ENCODE measurements at regions not wholly inside any gene's neighbourhood (a gene's known extent, or its start where the extent isn't known, plus 50 kb on each side); places are given as distances from the start of the nearest gene placed in this dataset.

- TF ChIP-seq ZNF529 (tag by site-specific recombination; IDR thresholded peaks at IDR 0.05; ENCODE audit: insufficient replicate concordance), result no peak
- no peak for TF ChIP-seq ZNF157 (tag by site-specific recombination; IDR thresholded peaks at IDR 0.05)
- TF ChIP-seq ZNF138 (tag by site-specific recombination; IDR thresholded peaks at IDR 0.05; ENCODE audit: borderline replicate concordance), result no peak
- TF ChIP-seq ZNF664 (tag by site-specific recombination; IDR thresholded peaks at IDR 0.05), result peak; percentile 93
- no peak for TF ChIP-seq ZNF518A (tag by site-specific recombination; conservative IDR thresholded peaks at IDR 0.05; ENCODE audit: low read depth)
- no peak for TF ChIP-seq ZNF169 (tag by site-specific recombination; IDR thresholded peaks at IDR 0.05)
- TF ChIP-seq, protein P1, sequence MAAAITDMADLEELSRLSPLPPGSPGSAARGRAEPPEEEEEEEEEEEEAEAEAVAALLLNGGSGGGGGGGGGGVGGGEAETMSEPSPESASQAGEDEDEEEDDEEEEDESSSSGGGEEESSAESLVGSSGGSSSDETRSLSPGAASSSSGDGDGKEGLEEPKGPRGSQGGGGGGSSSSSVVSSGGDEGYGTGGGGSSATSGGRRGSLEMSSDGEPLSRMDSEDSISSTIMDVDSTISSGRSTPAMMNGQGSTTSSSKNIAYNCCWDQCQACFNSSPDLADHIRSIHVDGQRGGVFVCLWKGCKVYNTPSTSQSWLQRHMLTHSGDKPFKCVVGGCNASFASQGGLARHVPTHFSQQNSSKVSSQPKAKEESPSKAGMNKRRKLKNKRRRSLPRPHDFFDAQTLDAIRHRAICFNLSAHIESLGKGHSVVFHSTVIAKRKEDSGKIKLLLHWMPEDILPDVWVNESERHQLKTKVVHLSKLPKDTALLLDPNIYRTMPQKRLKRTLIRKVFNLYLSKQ (tag by site-specific recombination; IDR thresholded peaks at IDR 0.05; ENCODE audit: borderline replicate concordance), result no peak
- TF ChIP-seq, protein P2, sequence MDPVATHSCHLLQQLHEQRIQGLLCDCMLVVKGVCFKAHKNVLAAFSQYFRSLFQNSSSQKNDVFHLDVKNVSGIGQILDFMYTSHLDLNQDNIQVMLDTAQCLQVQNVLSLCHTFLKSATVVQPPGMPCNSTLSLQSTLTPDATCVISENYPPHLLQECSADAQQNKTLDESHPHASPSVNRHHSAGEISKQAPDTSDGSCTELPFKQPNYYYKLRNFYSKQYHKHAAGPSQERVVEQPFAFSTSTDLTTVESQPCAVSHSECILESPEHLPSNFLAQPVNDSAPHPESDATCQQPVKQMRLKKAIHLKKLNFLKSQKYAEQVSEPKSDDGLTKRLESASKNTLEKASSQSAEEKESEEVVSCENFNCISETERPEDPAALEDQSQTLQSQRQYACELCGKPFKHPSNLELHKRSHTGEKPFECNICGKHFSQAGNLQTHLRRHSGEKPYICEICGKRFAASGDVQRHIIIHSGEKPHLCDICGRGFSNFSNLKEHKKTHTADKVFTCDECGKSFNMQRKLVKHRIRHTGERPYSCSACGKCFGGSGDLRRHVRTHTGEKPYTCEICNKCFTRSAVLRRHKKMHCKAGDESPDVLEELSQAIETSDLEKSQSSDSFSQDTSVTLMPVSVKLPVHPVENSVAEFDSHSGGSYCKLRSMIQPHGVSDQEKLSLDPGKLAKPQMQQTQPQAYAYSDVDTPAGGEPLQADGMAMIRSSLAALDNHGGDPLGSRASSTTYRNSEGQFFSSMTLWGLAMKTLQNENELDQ (tag by site-specific recombination; IDR thresholded peaks at IDR 0.05; ENCODE audit: low read depth), result no peak
- peak; percentile 97 for TF ChIP-seq ZNF843 (tag by site-specific recombination; IDR thresholded peaks at IDR 0.05)
- TF ChIP-seq, protein P3, sequence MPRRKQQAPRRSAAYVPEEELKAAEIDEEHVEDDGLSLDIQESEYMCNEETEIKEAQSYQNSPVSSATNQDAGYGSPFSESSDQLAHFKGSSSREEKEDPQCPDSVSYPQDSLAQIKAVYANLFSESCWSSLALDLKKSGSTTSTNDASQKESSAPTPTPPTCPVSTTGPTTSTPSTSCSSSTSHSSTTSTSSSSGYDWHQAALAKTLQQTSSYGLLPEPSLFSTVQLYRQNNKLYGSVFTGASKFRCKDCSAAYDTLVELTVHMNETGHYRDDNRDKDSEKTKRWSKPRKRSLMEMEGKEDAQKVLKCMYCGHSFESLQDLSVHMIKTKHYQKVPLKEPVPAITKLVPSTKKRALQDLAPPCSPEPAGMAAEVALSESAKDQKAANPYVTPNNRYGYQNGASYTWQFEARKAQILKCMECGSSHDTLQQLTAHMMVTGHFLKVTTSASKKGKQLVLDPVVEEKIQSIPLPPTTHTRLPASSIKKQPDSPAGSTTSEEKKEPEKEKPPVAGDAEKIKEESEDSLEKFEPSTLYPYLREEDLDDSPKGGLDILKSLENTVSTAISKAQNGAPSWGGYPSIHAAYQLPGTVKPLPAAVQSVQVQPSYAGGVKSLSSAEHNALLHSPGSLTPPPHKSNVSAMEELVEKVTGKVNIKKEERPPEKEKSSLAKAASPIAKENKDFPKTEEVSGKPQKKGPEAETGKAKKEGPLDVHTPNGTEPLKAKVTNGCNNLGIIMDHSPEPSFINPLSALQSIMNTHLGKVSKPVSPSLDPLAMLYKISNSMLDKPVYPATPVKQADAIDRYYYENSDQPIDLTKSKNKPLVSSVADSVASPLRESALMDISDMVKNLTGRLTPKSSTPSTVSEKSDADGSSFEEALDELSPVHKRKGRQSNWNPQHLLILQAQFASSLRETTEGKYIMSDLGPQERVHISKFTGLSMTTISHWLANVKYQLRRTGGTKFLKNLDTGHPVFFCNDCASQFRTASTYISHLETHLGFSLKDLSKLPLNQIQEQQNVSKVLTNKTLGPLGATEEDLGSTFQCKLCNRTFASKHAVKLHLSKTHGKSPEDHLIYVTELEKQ (tag by site-specific recombination; IDR thresholded peaks at IDR 0.05; ENCODE audit: borderline replicate concordance), result 0 out of 2 replicates have a peak, but pooled peaks have one; percentile 10
- no peak for TF ChIP-seq ZNF302 (tag by site-specific recombination; IDR thresholded peaks at IDR 0.05; ENCODE audit: low read depth)
- no peak for TF ChIP-seq ZNF248 (tag by site-specific recombination; IDR thresholded peaks at IDR 0.05)
- TF ChIP-seq ZNF341 (tag by site-specific recombination; IDR thresholded peaks at IDR 0.05; ENCODE audit: low read depth), result no peak
- TF ChIP-seq, protein P4, sequence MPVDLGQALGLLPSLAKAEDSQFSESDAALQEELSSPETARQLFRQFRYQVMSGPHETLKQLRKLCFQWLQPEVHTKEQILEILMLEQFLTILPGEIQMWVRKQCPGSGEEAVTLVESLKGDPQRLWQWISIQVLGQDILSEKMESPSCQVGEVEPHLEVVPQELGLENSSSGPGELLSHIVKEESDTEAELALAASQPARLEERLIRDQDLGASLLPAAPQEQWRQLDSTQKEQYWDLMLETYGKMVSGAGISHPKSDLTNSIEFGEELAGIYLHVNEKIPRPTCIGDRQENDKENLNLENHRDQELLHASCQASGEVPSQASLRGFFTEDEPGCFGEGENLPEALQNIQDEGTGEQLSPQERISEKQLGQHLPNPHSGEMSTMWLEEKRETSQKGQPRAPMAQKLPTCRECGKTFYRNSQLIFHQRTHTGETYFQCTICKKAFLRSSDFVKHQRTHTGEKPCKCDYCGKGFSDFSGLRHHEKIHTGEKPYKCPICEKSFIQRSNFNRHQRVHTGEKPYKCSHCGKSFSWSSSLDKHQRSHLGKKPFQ (tag by site-specific recombination; IDR thresholded peaks at IDR 0.05), result peak; percentile 79
- peak; percentile 78 for TF ChIP-seq ZSCAN30 (tag by site-specific recombination; IDR thresholded peaks at IDR 0.05)
- TF ChIP-seq, protein P5, sequence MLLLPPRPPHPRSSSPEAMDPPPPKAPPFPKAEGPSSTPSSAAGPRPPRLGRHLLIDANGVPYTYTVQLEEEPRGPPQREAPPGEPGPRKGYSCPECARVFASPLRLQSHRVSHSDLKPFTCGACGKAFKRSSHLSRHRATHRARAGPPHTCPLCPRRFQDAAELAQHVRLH (tag by site-specific recombination; IDR thresholded peaks at IDR 0.05), result peak; percentile 68
- TF ChIP-seq SP2 (tag by site-specific recombination; IDR thresholded peaks at IDR 0.05), result no peak
These were observed 66.9 kb upstream of the FHIP2A start (continued) for GRCh38 chr10:114754445-114755320.
